H9 (cell line): ENCODE measurements at regions not wholly inside any gene's neighbourhood (a gene's known extent, or its start where the extent isn't known, plus 50 kb on each side); places are given as distances from the start of the nearest gene placed in this dataset.

Source experiments
- DNase-seq: peaks from one replicate; pipeline ENCODE4 v3.0.0-alpha.2; 2017
- H2AFZ ChIP-seq: one replicate; pipeline ENCODE4 v1.6.1; 2013; ENCODE audit warnings: mild to moderate bottlenecking, low read length, control low read depth, moderate library complexity
- H2AK5ac ChIP-seq: 2 replicates; pipeline ENCODE4 v1.6.1; 2013; ENCODE audit warnings: low read length, control low read depth, mixed read lengths; ENCODE audit not compliant: insufficient read length
- H2BK120ac ChIP-seq: one replicate; pipeline ENCODE4 v1.6.1; 2013; ENCODE audit warnings: low read depth, mild to moderate bottlenecking, low read length, control low read depth, inconsistent platforms; ENCODE audit not compliant: poor library complexity, severe bottlenecking
- H2BK12ac ChIP-seq: 2 replicates; pipeline ENCODE4 v1.6.1; 2013; ENCODE audit warnings: low read length, control low read depth, mixed read lengths, low read depth; ENCODE audit not compliant: insufficient read length
- H2BK15ac ChIP-seq: 2 replicates; pipeline ENCODE4 v1.6.1; 2013; ENCODE audit warnings: low read depth, low read length, control low read depth
- H2BK20ac ChIP-seq: one replicate; pipeline ENCODE4 v1.6.1; 2013; ENCODE audit warnings: low read depth, mild to moderate bottlenecking, low read length, control low read depth, inconsistent platforms; ENCODE audit not compliant: poor library complexity, severe bottlenecking
- H2BK5ac ChIP-seq: 2 replicates; pipeline ENCODE4 v1.6.1; 2013; ENCODE audit warnings: low read length, control low read depth, mixed read lengths; ENCODE audit not compliant: insufficient read length
- H3K14ac ChIP-seq: 2 replicates; pipeline ENCODE4 v1.6.1; 2013; ENCODE audit warnings: low read length, control low read depth; ENCODE audit not compliant: insufficient read depth
- H3K18ac ChIP-seq: 2 replicates; pipeline ENCODE4 v1.6.1; 2013; ENCODE audit warnings: low read depth, mild to moderate bottlenecking, mixed read lengths, low read length, control low read depth; ENCODE audit not compliant: insufficient read length
- H3K23ac ChIP-seq: 2 replicates; pipeline ENCODE4 v1.6.1; 2013; ENCODE audit warnings: low read length, control low read depth, mixed read lengths, low read depth; ENCODE audit not compliant: insufficient read length
- H3K23me2 ChIP-seq: 2 replicates; pipeline ENCODE4 v1.6.1; 2013; ENCODE audit warnings: low read depth, mild to moderate bottlenecking, mixed read lengths, low read length, control low read depth; ENCODE audit not compliant: insufficient read length, poor library complexity, severe bottlenecking
- H3K27ac ChIP-seq: 2 replicates; pipeline ENCODE4 v1.5.1; 2013; ENCODE audit warnings: low read length, control low read depth, mixed read lengths, low read depth; ENCODE audit not compliant: insufficient read length
- H3K27me3 ChIP-seq: 2 replicates; pipeline ENCODE4 v1.6.1; 2013; ENCODE audit warnings: low read length, control low read depth, inconsistent platforms; ENCODE audit not compliant: insufficient read depth
- H3K4ac ChIP-seq: 2 replicates; pipeline ENCODE4 v1.6.1; 2013; ENCODE audit warnings: low read depth, mild to moderate bottlenecking, control low read depth, inconsistent platforms, low read length, moderate library complexity
- H3K4me1 ChIP-seq: 2 replicates; pipeline ENCODE4 v1.6.1; 2013; ENCODE audit warnings: low read length, control low read depth, inconsistent platforms; ENCODE audit not compliant: insufficient read depth
- H3K4me2 ChIP-seq: 2 replicates; pipeline ENCODE4 v1.6.1; 2013; ENCODE audit warnings: low read length, control low read depth, mixed read lengths; ENCODE audit not compliant: insufficient read length, insufficient read depth
- H3K56ac ChIP-seq: 2 replicates; pipeline ENCODE4 v1.6.1; 2013; ENCODE audit warnings: low read depth, mild to moderate bottlenecking, mixed read lengths, low read length, control low read depth; ENCODE audit not compliant: insufficient read length
- H3K79me1 ChIP-seq: 2 replicates; pipeline ENCODE4 v1.6.1; 2013; ENCODE audit warnings: low read depth, mild to moderate bottlenecking, moderate library complexity, low read length, control low read depth, inconsistent platforms; ENCODE audit not compliant: insufficient read depth, poor library complexity, severe bottlenecking
- H3K79me2 ChIP-seq: 2 replicates; pipeline ENCODE4 v1.6.1; 2013; ENCODE audit warnings: low read length, control low read depth, inconsistent platforms; ENCODE audit not compliant: insufficient read depth
- H3K9ac ChIP-seq: 2 replicates; pipeline ENCODE4 v1.6.1; 2013; ENCODE audit warnings: low read length, control low read depth, mixed read lengths; ENCODE audit not compliant: insufficient read length; ENCODE audit errors: extremely low read depth
- H3K9me3 ChIP-seq: one replicate; pipeline ENCODE4 v1.6.1; 2013; ENCODE audit warnings: low read depth, low read length, inconsistent platforms; ENCODE audit not compliant: control insufficient read depth
- H3T11ph ChIP-seq: one replicate; pipeline ENCODE4 v1.6.1; 2013; ENCODE audit warnings: mild to moderate bottlenecking, low read length, control low read depth, inconsistent platforms
- H4K20me1 ChIP-seq: one replicate; pipeline ENCODE4 v1.6.1; 2013; ENCODE audit not compliant: control insufficient read depth, insufficient read length, insufficient read depth
- H4K5ac ChIP-seq: 2 replicates; pipeline ENCODE4 v1.6.1; 2013; ENCODE audit warnings: low read depth, mild to moderate bottlenecking, mixed read lengths, low read length, control low read depth; ENCODE audit not compliant: insufficient read length
- H4K8ac ChIP-seq: replicated peaks from 2 replicates; pipeline ENCODE4 v1.6.1; 2013; ENCODE audit warnings: low read length, control low read depth, mixed read lengths, low read depth; ENCODE audit not compliant: insufficient read length
- H4K91ac ChIP-seq: 2 replicates; pipeline ENCODE4 v1.6.1; 2013; ENCODE audit warnings: low read depth, mild to moderate bottlenecking, moderate library complexity, mixed read lengths, low read length, control low read depth; ENCODE audit not compliant: insufficient read length
- H3K27ac Mint-ChIP-seq, 3 experiments: 2 replicates in 2 of 3; 3 replicates in 1 of 3; pipeline ENCODE4 v1.8.0; 2020 to 2021; ENCODE audit warnings: mixed read lengths in 3 of 3, mild to moderate bottlenecking in 1 of 3, moderate library complexity in 1 of 3
- H3K27me3 Mint-ChIP-seq: 2 replicates; pipeline ENCODE4 v1.8.0; 2021; ENCODE audit warnings: low read depth, mild to moderate bottlenecking, moderate library complexity, mixed read lengths
- H3K36me3 Mint-ChIP-seq, 3 experiments: 2 replicates in 2 of 3; 3 replicates in 1 of 3; pipeline ENCODE4 v1.8.0; 2020 to 2021; ENCODE audit warnings: low read depth in 3 of 3, mixed read lengths in 3 of 3; ENCODE audit not compliant: insufficient read depth in 1 of 3
- H3K4me1 Mint-ChIP-seq, 2 experiments: 2 replicates each; pipeline ENCODE4 v1.8.0; 2020; ENCODE audit warnings: mixed read lengths in 2 of 2
- H3K4me3 Mint-ChIP-seq, 2 experiments: 2 replicates in 1 of 2; 3 replicates in 1 of 2; pipeline ENCODE4 v1.8.0; 2020 to 2021; ENCODE audit warnings: mild to moderate bottlenecking in 2 of 2, mixed read lengths in 2 of 2, moderate library complexity in 1 of 2
- H3K9me3 Mint-ChIP-seq, 2 experiments: 2 replicates in 1 of 2; 3 replicates in 1 of 2; pipeline ENCODE4 v1.8.0; 2020; ENCODE audit warnings: mild to moderate bottlenecking in 2 of 2, mixed read lengths in 2 of 2, moderate library complexity in 1 of 2
- WGBS: extraction: QIAGEN DNeasy Blood & Tissue Kit; methylation state at CpG from one replicate; pipeline ENCODE4 v1.1.7; 2013; ENCODE audit warnings: missing lambda C conversion rate, low lambda C conversion rate, mixed read lengths; ENCODE audit not compliant: insufficient read length; ENCODE audit errors: extremely low coverage; 5-methylcytosine and 5-hydroxymethylcytosine counted together
- TF ChIP-seq, protein P1 (sequence below): fragments of 200-600 bp; sonication (generic); conservative IDR thresholded peaks from 3 replicates; pipeline ENCODE4 v1.8.0; 2021; ENCODE audit warnings: antibody characterized with exemption, mild to moderate bottlenecking

DNA sequence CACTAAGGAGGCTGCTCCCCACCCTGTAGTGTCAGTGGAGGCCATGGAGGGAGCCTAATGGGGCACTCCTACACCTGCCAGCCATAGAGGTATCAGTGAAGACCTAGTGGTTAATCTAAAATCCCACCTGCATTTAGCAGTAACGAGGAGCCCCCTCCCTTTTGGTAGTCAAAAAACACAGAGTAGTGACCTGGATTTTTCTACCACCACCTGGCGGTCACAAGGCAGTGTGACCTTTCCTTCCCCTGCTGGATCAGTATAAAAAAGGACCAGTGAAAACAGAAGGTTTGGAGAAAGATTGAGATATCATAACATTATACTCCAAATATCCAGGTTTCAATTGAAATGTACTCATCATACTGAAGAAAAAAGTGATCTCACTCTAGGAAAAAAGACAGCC is 241.2 kb downstream of the PYDC2 start:
- WGBS: no CpG with 5 or more reads among the region's 2 CpGs
- no peaks in the 10 kb centered on the region for H4K20me1 ChIP-seq
- H3K27ac ChIP-seq: no peak overlapping the region
- Mint-ChIP-seq H3K27me3 (no peaks in the 10 kb centered on the region), H3K4me3 (no peak overlapping the region), H3K4me1 (peaks cover 3 to 4% of the 10 kb centered on the region in 2 experiments; a peak in 3 of 4 replicates), H3K9me3 (peaks cover 14 to 17% of the 10 kb centered on the region in 2 experiments; a peak in 4 of 5 replicates), H3K27ac (no peak overlapping the region; a peak in 1 of 7 replicates), H3K36me3 (peaks cover 11 to 15% (median 12%) of the 10 kb centered on the region in 3 experiments)
- TF ChIP-seq, protein P1, sequence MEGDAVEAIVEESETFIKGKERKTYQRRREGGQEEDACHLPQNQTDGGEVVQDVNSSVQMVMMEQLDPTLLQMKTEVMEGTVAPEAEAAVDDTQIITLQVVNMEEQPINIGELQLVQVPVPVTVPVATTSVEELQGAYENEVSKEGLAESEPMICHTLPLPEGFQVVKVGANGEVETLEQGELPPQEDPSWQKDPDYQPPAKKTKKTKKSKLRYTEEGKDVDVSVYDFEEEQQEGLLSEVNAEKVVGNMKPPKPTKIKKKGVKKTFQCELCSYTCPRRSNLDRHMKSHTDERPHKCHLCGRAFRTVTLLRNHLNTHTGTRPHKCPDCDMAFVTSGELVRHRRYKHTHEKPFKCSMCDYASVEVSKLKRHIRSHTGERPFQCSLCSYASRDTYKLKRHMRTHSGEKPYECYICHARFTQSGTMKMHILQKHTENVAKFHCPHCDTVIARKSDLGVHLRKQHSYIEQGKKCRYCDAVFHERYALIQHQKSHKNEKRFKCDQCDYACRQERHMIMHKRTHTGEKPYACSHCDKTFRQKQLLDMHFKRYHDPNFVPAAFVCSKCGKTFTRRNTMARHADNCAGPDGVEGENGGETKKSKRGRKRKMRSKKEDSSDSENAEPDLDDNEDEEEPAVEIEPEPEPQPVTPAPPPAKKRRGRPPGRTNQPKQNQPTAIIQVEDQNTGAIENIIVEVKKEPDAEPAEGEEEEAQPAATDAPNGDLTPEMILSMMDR: peak; percentile 59
- H3K79me2 ChIP-seq: no peaks in the 10 kb centered on the region
- H3K9me3 ChIP-seq: no peaks in the 10 kb centered on the region
- no peak overlapping the region for H2BK5ac ChIP-seq
- no peak overlapping the region for H3K56ac ChIP-seq
- no peaks in the 10 kb centered on the region for H3K23me2 ChIP-seq
- no peak overlapping the region for H3K4me2 ChIP-seq
- no peak overlapping the region for H2BK120ac ChIP-seq
- H3K4ac ChIP-seq: no peak overlapping the region
- no peak overlapping the region for H2AK5ac ChIP-seq
- H3K79me1 ChIP-seq: no peaks in the 10 kb centered on the region
- H3K4me1 ChIP-seq: no peaks in the 10 kb centered on the region
- H2AFZ ChIP-seq: no peak overlapping the region
- H3T11ph ChIP-seq: no peak overlapping the region
- H4K8ac ChIP-seq: no peak overlapping the region
- H4K5ac ChIP-seq: no peak overlapping the region
- no peak overlapping the region for H4K91ac ChIP-seq
- H2BK12ac ChIP-seq: no peak overlapping the region
- no peak overlapping the region for H3K18ac ChIP-seq
- no peaks in the 10 kb centered on the region for H3K27me3 ChIP-seq
- H3K9ac ChIP-seq: no peak overlapping the region
- H3K14ac ChIP-seq: no peak overlapping the region
- H3K23ac ChIP-seq: no peak overlapping the region
- H2BK20ac ChIP-seq: no peak overlapping the region
- DNase-seq: no peak
- no peak overlapping the region for H2BK15ac ChIP-seq
